Panc1 (cell line): ENCODE measurements at regions not wholly inside any gene's neighbourhood (a gene's known extent, or its start where the extent isn't known, plus 50 kb on each side); places are given as distances from the start of the nearest gene placed in this dataset.

Source experiments
- ATAC-seq: fragments of 200-7000 bp; cut with Tn5 transposase; 2 replicates; pipeline ENCODE4 v1.9.1; 2020; ENCODE audit warnings: mild to moderate bottlenecking, moderate library complexity
- BruUV-seq: library from RNA; stranded (reverse); fragments of 400-500 nt; replicated peaks from 2 replicates; lab custom pipeline; 2021; lab: Mats Ljungman, UMichigan
- CTCF ChIA-PET: fragments of 300-600 bp; sonication (Branson Sonifier 250); formaldehyde crosslinking; loops from one replicate; lab custom pipeline; 2022; ENCODE audit warnings: antibody characterized with exemption; lab: Charles Lee
- POLR2A ChIA-PET: fragments of 300-600 bp; sonication (Branson Sonifier 250); formaldehyde crosslinking; loops from one replicate; lab custom pipeline; 2022; ENCODE audit warnings: antibody characterized with exemption; lab: Charles Lee
- DNase-seq: peaks from one replicate; pipeline ENCODE4 v3.0.0-alpha.2; 2010; ENCODE audit warnings: low read depth, low spot score
- H3K27ac ChIP-seq: 2 replicates; pipeline ENCODE4 v1.5.1; 2011; ENCODE audit warnings: mild to moderate bottlenecking, low read length, inconsistent platforms
- H3K27me3 ChIP-seq: fragments of 200-500 bp; sonication (Bioruptor generic); 2 replicates; pipeline ENCODE4 v1.6.0; 2014; ENCODE audit warnings: low read length, inconsistent platforms; ENCODE audit not compliant: control insufficient read depth, insufficient read depth
- H3K36me3 ChIP-seq: fragments of 200-500 bp; sonication (Bioruptor generic); 2 replicates; pipeline ENCODE4 v1.5.1; 2014; ENCODE audit warnings: inconsistent platforms, mild to moderate bottlenecking, low read length, moderate library complexity; ENCODE audit not compliant: control insufficient read depth, insufficient read depth
- H3K4me1 ChIP-seq: 2 replicates; pipeline ENCODE4 v1.5.1; 2011; ENCODE audit warnings: inconsistent platforms, mild to moderate bottlenecking, low read length, moderate library complexity; ENCODE audit not compliant: control insufficient read depth, insufficient read depth
- H3K4me3 ChIP-seq, 2 experiments: 2 replicates each; pipeline ENCODE4 v1.5.1; 2011 to 2012; ENCODE audit warnings: low read depth in 2 of 2, low read length in 2 of 2, mild to moderate bottlenecking in 2 of 2, inconsistent platforms in 1 of 2, moderate library complexity in 1 of 2
- H3K9me3 ChIP-seq: fragments of 200-500 bp; sonication (Bioruptor generic); 2 replicates; pipeline ENCODE4 v1.5.1; 2014; ENCODE audit warnings: low read depth, mild to moderate bottlenecking, inconsistent platforms, low read length, moderate library complexity; ENCODE audit not compliant: control insufficient read depth, insufficient read depth
- CTCF ChIP-seq: fragments of 450-650 bp; IDR thresholded peaks from 2 replicates; pipeline ENCODE4 v1.5.1; 2017; ENCODE audit warnings: mild to moderate bottlenecking
- POLR2AphosphoS5 ChIP-seq: IDR thresholded peaks from 2 replicates; pipeline ENCODE4 v1.6.1; 2012; ENCODE audit warnings: mild to moderate bottlenecking, low read depth, low read length, moderate library complexity
- REST ChIP-seq, 2 experiments: IDR thresholded peaks; 2 replicates each; pipeline ENCODE4 v1.6.1; 2011 to 2012; ENCODE audit warnings: low read depth in 2 of 2, control low read depth in 1 of 2, low read length in 1 of 2, mild to moderate bottlenecking in 1 of 2, moderate library complexity in 1 of 2; ENCODE audit not compliant: insufficient read depth in 1 of 2
- SIN3A ChIP-seq: IDR thresholded peaks from 2 replicates; pipeline ENCODE4 v1.6.1; 2012; ENCODE audit warnings: low read depth, mild to moderate bottlenecking, low read length, moderate library complexity, borderline replicate concordance; ENCODE audit not compliant: insufficient read depth
- TCF7L2 ChIP-seq: IDR thresholded peaks from 2 replicates; pipeline ENCODE4 v1.6.1; 2011; ENCODE audit warnings: mild to moderate bottlenecking, low read depth, low read length, inconsistent platforms
- in situ Hi-C: cut with HindIII; loops from 2 replicates; pipeline ENCODE4 v1.10.0; 2016; ENCODE audit warnings: low sequenced_read_pairs, low pct_unique_long_range_greater_than_20kb
- intact Hi-C: fragments of 100-400 bp; cut with micrococcal nuclease; formaldehyde crosslinking; loops from one replicate; pipeline ENCODE4 v1.10.0; 2022; ENCODE audit not compliant: unreplicated experiment

- ChIA-PET POLR2A (no interaction called here), CTCF (no interaction called here)
- no peak for TF ChIP-seq POLR2AphosphoS5
- no peak for TF ChIP-seq SIN3A
- TF ChIP-seq CTCF, result no peak
- TF ChIP-seq TCF7L2, result no peak
- TF ChIP-seq REST (IDR thresholded peaks at IDR 0.05; ENCODE audit: insufficient read depth in 1 of 2, low read depth in 2 of 2, low read length in 1 of 2), result no peak
- intact Hi-C loops, result no loop called here
- BruUV-seq, result no TSS peak
- no peaks in the 10 kb centered on the region for H3K36me3 ChIP-seq
- DNase-seq (no peak), ATAC-seq (no peak)
- H3K4me3 ChIP-seq, result no peak overlapping the region
- no peaks in the 10 kb centered on the region for H3K4me1 ChIP-seq
- no peaks in the 10 kb centered on the region for H3K9me3 ChIP-seq
- no peaks in the 10 kb centered on the region for H3K27me3 ChIP-seq
- no peak overlapping the region for H3K27ac ChIP-seq
- in situ Hi-C loops, result no loop called here
Measured at GRCh38 chr3:75242012-75242735, 422.0 kb upstream of the FRG2C start.

DNA sequence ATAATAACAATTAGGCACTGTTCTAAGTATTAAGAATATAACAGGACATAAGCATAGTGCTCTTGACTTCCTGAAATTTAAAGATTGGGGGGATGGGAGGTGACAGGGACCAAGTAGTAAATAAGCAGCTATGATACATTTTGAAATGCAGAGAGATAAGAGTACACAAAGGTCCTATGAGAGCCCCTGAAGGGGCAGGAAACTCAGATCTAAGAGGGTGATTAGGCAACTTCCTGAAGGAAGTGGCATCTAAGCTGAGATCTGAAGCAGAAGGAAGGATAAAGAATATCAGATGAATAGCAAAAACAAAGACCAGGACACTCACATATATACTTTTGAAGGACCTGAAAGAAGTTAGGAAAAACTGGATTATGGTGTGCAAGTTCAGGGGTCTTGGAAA is 415.2 kb upstream of the FRG2C start:
- intact Hi-C loops, result no loop called here

More for the DNA sequence above, 415.2 kb upstream of the FRG2C start:
- ATAC-seq (no peak), DNase-seq (no peak)
- ChIA-PET CTCF (no interaction called here), POLR2A (interaction anchor here (0.6 kb wide), 1 partner anchor 184 kb away, joined by 4 read pairs; no protein-coding TSS in a partner anchor)
- Histone ChIP-seq H3K36me3 (no peaks in the 10 kb centered on the region), H3K27ac (no peak overlapping the region), H3K9me3 (no peaks in the 10 kb centered on the region), H3K27me3 (no peaks in the 10 kb centered on the region), H3K4me1 (no peaks in the 10 kb centered on the region), H3K4me3 (no peak overlapping the region)
- TF ChIP-seq TCF7L2 (no peak), SIN3A (no peak), CTCF (no peak), POLR2AphosphoS5 (no peak), REST (IDR thresholded peaks at IDR 0.05; ENCODE audit: insufficient read depth in 1 of 2, low read depth in 2 of 2, low read length in 1 of 2) (no peak)
- in situ Hi-C loops, result no loop called here
- BruUV-seq, result no TSS peak
